ENCODE measurements at regions not wholly inside any gene's neighbourhood (a gene's known extent, or its start where the extent isn't known, plus 50 kb on each side); places are given as distances from the start of the nearest gene placed in this dataset.

DNA sequence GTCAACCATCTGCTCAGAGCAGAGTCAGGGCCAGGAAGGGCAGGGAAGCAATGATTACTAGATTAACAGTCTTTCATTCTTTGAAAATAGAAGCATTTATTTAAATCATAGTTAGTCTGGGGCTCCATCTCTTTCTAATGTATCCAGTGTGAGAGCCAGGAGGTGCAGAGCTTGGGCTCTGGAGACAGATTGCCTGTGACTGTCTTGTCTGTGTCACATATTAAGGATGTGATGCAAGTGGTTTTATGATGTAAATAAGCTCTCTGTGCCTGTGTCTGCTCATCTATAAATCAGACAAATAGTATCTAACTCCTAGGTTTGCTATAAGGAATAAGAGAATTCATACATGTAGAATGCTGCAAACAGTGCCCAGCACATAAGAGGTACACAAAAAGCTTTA lies 104.9 kb upstream of the TANK start:
- TF ChIP-seq, protein P1, sequence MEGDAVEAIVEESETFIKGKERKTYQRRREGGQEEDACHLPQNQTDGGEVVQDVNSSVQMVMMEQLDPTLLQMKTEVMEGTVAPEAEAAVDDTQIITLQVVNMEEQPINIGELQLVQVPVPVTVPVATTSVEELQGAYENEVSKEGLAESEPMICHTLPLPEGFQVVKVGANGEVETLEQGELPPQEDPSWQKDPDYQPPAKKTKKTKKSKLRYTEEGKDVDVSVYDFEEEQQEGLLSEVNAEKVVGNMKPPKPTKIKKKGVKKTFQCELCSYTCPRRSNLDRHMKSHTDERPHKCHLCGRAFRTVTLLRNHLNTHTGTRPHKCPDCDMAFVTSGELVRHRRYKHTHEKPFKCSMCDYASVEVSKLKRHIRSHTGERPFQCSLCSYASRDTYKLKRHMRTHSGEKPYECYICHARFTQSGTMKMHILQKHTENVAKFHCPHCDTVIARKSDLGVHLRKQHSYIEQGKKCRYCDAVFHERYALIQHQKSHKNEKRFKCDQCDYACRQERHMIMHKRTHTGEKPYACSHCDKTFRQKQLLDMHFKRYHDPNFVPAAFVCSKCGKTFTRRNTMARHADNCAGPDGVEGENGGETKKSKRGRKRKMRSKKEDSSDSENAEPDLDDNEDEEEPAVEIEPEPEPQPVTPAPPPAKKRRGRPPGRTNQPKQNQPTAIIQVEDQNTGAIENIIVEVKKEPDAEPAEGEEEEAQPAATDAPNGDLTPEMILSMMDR (IDR thresholded peaks at IDR 0.05): no peak
- no peak for TF ChIP-seq POLR2A (IDR thresholded peaks at IDR 0.05)
